Hepatocyte (in vitro differentiated cells): ENCODE measurements at regions not wholly inside any gene's neighbourhood (a gene's known extent, or its start where the extent isn't known, plus 50 kb on each side); places are given as distances from the start of the nearest gene placed in this dataset.

Experiments
- DNase-seq: peaks from one replicate; pipeline ENCODE4 v3.0.0-alpha.2; 2016; ENCODE audit warnings: low spot score
- H2AFZ ChIP-seq: fragments of 200-600 bp; sonication (generic); 2 replicates; pipeline ENCODE4 v1.6.0; 2016; ENCODE audit warnings: antibody characterized with exemption, mild to moderate bottlenecking
- H3K27ac ChIP-seq: fragments of 200-600 bp; sonication (generic); 2 replicates; pipeline ENCODE4 v1.5.1; 2016; ENCODE audit warnings: mild to moderate bottlenecking
- H3K27me3 ChIP-seq: fragments of 200-600 bp; sonication (generic); 2 replicates; pipeline ENCODE4 v1.6.1; 2016
- H3K36me3 ChIP-seq: fragments of 200-600 bp; sonication (generic); replicated peaks from 2 replicates; pipeline ENCODE4 v1.5.1; 2016; ENCODE audit warnings: low read depth; ENCODE audit not compliant: insufficient read depth
- H3K4me1 ChIP-seq: fragments of 200-600 bp; sonication (generic); 2 replicates; pipeline ENCODE4 v1.5.1; 2016; ENCODE audit warnings: mild to moderate bottlenecking, moderate library complexity; ENCODE audit not compliant: insufficient read depth
- H3K4me2 ChIP-seq: fragments of 200-600 bp; sonication (generic); 2 replicates; pipeline ENCODE4 v1.6.0; 2016
- H3K4me3 ChIP-seq: fragments of 200-600 bp; sonication (generic); 2 replicates; pipeline ENCODE4 v1.5.1; 2016; ENCODE audit warnings: mild to moderate bottlenecking
- H3K79me2 ChIP-seq: fragments of 200-600 bp; sonication (generic); 2 replicates; pipeline ENCODE4 v1.6.0; 2017; ENCODE audit warnings: mild to moderate bottlenecking
- H3K9me2 ChIP-seq: fragments of 200-600 bp; sonication (generic); replicated peaks from 2 replicates; pipeline ENCODE4 v1.6.0; 2017; ENCODE audit warnings: mild to moderate bottlenecking; ENCODE audit not compliant: insufficient read depth
- H3K9me3 ChIP-seq: fragments of 200-600 bp; sonication (generic); 2 replicates; pipeline ENCODE4 v1.5.1; 2016; ENCODE audit warnings: low read depth, mild to moderate bottlenecking
- H4K20me1 ChIP-seq: fragments of 200-600 bp; sonication (generic); 2 replicates; pipeline ENCODE4 v1.6.0; 2016; ENCODE audit warnings: mild to moderate bottlenecking; ENCODE audit not compliant: insufficient read depth, poor library complexity, severe bottlenecking
- CTCF ChIP-seq: fragments of 200-600 bp; sonication (generic); IDR thresholded peaks from 2 replicates; pipeline ENCODE4 v1.5.1; 2016; ENCODE audit warnings: antibody characterized with exemption, mild to moderate bottlenecking; ENCODE audit not compliant: poor library complexity
- EZH2 ChIP-seq: fragments of 200-600 bp; sonication (generic); IDR thresholded peaks from 2 replicates; pipeline ENCODE4 v1.6.1; 2016; ENCODE audit warnings: antibody characterized with exemption, mild to moderate bottlenecking, borderline replicate concordance
- EZH2phosphoT487 ChIP-seq: fragments of 200-600 bp; sonication (generic); IDR thresholded peaks from one replicate; pipeline ENCODE4 v1.6.1; 2018; ENCODE audit warnings: antibody characterized with exemption, mild to moderate bottlenecking, low read depth, moderate library complexity; ENCODE audit not compliant: unreplicated experiment, severe bottlenecking
- WGBS: methylation state at CpG from one replicate; pipeline ENCODE4 v1.1.6; 2016; ENCODE audit warnings: low lambda C conversion rate; ENCODE audit errors: missing lambda C conversion rate; 5-methylcytosine and 5-hydroxymethylcytosine counted together

- TF ChIP-seq EZH2, result no peak
- TF ChIP-seq CTCF, result no peak
- TF ChIP-seq EZH2phosphoT487, result no peak
- H4K20me1 ChIP-seq, result no peaks in the 10 kb centered on the region
- H3K4me3 ChIP-seq, result no peak overlapping the region
- no peaks in the 10 kb centered on the region for H3K36me3 ChIP-seq
- no peak overlapping the region for H2AFZ ChIP-seq
- no peaks in the 10 kb centered on the region for H3K79me2 ChIP-seq
- H3K27ac ChIP-seq, result no peak overlapping the region
- no peaks in the 10 kb centered on the region for H3K9me3 ChIP-seq
- DNase-seq, result no peak
- H3K9me2 ChIP-seq, result no peaks in the 10 kb centered on the region
- H3K4me2 ChIP-seq, result no peak overlapping the region
- no peaks in the 10 kb centered on the region for H3K4me1 ChIP-seq
- no peaks in the 10 kb centered on the region for H3K27me3 ChIP-seq
Observed at GRCh38 chr2:59149271-59149670, 908.1 kb upstream of the FANCL start.

GRCh38 chr2:59112258-59112657, 871.1 kb upstream of the FANCL start:
- TF ChIP-seq EZH2, result no peak
- TF ChIP-seq EZH2phosphoT487, result no peak
- TF ChIP-seq CTCF, result no peak
- whole genome bisulfite sequencing, result 97% methylated on average over 1 of the region's 1 CpG
- no peaks in the 10 kb centered on the region for H4K20me1 ChIP-seq

GRCh38 chr2:59096973-59097372, 855.8 kb upstream of the FANCL start:
- H3K79me2 ChIP-seq, result no peaks in the 10 kb centered on the region
- WGBS, result 92% methylated on average over 2 of the region's 2 CpGs

More at GRCh38 chr2:59112258-59112657, 871.1 kb upstream of the FANCL start:
- no peak overlapping the region for H3K27ac ChIP-seq
- no peak overlapping the region for H2AFZ ChIP-seq
- no peaks in the 10 kb centered on the region for H3K27me3 ChIP-seq
- H3K4me3 ChIP-seq, result no peak overlapping the region
- H3K9me3 ChIP-seq, result no peaks in the 10 kb centered on the region
- no peak overlapping the region for H3K4me2 ChIP-seq
- H3K4me1 ChIP-seq, result no peaks in the 10 kb centered on the region
- H3K9me2 ChIP-seq, result no peaks in the 10 kb centered on the region
- H3K79me2 ChIP-seq, result no peaks in the 10 kb centered on the region
- no peak for DNase-seq
- no peaks in the 10 kb centered on the region for H3K36me3 ChIP-seq

More at GRCh38 chr2:59096973-59097372, 855.8 kb upstream of the FANCL start:
- no peaks in the 10 kb centered on the region for H3K9me2 ChIP-seq
- no peak overlapping the region for H3K4me3 ChIP-seq
- H3K27ac ChIP-seq, result no peak overlapping the region
- no peaks in the 10 kb centered on the region for H3K36me3 ChIP-seq
- H3K4me2 ChIP-seq, result no peak overlapping the region
- TF ChIP-seq EZH2, result no peak
- TF ChIP-seq CTCF, result no peak
- H2AFZ ChIP-seq, result no peak overlapping the region
- H3K9me3 ChIP-seq, result peaks cover 5% of the 10 kb centered on the region
- no peaks in the 10 kb centered on the region for H3K4me1 ChIP-seq
- no peak for DNase-seq
- no peaks in the 10 kb centered on the region for H3K27me3 ChIP-seq
- H4K20me1 ChIP-seq, result no peaks in the 10 kb centered on the region
